SIG-M5 (cell line): ENCODE measurements at regions not wholly inside any gene's neighbourhood (a gene's known extent, or its start where the extent isn't known, plus 50 kb on each side); places are given as distances from the start of the nearest gene placed in this dataset.
"Not testable (repeated sequence)": the region's sequence is repeated elsewhere in the genome, so short reads cannot be mapped to it uniquely, and the experiment has no call there.

ENCODE experiments used
- DNase-seq: peaks from one replicate; lab custom pipeline; 2025; lab: John Stamatoyannopoulos, UW

DNA sequence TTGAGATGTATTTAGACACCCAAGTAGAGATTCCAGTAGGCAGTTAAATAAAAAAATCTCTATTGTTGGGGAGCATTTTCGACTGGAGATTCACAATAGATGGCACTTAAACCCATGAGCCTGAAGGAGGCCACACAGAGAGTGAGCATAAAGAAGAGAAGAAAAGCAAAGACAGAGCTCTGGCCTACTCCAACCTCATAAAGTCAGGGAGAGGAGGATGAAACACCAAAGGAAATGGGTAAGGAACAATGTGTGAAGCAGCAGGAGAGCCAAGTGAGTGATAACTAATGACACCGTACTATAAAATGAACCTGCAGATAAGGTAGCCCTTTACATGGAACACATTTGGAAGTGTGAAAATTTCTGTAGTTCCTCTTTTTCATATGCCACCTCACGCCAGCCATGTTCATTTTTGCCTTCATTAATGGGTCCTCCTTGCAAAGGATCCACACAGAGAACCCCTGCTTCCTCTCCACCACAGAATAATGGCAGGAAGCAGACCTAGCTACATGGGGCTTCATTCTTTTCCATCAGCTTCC, 150.0 kb upstream of the SYT10 start:
- DNase-seq = no peak

DNA sequence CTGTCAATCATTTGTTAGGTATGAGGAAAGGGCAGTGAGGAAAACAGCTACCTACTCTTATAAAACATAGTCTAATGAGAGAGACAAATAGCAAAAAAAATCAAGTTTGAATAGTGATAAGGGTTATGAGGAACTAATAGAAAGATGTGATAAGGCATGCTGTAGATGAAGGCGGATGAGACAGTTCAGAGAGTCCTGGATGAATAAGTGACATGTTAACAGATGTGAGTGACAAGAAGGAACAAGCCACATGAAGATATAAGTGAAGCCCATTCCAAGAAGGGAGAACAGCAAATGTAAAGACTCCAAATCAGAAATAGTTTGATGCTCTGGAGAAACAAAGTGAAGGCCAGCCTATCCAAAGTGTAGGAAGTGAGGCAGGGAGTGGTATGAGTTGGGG, 154.1 kb upstream of the SYT10 start:
- no peak for DNase-seq

DNA sequence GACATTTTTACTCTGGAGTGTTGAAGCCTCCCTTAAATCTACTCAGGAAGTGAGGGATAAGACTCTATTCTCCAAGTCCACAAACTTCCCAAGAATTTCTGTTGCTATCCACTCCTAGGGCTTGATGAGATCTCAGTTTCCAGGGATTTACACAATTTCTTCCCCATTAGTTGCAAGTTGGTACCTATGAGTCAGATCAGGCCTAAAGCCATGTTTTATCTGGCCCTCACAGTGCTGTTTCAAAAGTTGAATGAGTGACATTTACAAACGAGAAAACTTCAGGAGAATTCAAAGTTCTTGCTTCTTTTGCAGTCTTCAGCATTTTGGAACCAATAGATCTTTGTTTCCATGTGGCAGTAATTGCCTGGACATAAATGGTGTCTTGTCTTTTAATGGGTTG, 156.4 kb upstream of the SYT10 start:
- no peak for DNase-seq

DNA sequence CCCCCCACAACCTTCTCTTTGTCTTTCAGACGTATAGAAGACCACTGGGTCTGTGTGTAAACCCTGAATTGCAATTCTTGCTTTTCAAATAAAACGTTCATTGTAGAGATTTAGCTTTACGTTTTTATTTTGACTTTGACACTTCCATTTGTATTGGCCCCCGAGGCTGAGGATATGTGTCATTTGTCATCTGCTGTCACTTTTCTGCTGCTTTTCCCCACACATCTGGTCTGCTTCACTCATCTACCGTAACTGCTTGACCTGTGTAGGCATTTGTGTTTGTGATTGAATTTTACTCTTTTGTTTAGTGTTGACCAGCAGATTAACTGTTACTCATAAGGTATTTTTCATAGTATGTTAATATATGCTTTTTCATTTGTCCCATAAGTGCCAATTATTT, 157.2 kb upstream of the SYT10 start:
- no peak for DNase-seq

DNA sequence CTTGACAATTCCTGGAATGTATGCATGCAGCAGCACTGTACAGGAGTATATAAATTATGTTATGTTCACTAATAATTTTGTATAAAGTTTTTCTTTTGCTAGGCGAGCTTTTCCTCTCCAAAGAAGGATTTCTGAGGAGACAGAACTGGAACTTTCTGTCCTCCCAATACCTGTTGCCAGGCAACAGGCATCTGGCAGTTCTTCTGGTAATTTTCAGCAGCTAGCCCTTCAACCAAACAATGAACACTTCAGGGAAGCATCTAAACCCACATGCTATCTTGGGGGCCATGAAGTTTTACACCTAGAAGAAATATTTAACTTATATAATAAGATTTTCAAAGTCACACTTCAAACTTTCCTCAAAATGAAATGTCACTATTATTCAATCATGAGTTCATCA, 162.9 kb upstream of the SYT10 start:
- no peak for DNase-seq

DNA sequence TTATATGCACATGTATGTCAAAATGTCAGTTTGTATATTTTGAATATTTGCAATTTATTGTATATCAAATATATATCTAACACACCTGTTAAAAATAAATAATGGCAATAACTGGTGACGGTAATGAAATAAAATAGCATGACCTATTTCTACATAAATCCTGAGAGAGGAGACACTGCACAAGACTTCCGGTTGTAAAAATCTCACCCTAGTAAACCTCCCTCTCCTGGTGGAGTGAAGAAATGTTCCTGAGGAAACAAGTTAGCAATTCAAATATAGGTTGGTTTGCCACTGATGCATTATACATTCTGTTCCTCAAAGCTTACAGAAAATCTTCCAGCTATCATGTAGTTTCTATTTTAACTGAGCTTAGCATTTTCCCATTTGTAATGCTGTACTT, 166.1 kb upstream of the SYT10 start:
- DNase-seq = no peak

DNA sequence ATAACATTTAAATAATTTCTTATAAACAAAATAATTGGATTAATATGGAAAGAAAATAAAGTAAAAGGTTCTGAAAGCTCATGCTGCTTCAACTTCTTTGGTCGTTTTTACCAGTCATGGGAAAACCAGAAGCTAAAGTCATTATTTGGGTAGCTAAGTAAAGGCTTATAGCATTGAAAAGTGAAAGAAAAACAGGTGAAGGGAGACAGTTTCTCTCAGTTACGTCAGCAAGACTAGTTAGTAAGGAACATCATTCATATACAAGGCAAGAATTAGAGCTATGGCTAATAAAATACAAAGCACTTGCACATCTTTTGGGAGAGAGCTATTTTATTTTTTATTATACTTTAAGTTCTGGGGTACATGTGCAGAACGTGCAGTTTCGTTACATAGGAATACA, 170.3 kb upstream of the SYT10 start:
- DNase-seq = no peak

DNA sequence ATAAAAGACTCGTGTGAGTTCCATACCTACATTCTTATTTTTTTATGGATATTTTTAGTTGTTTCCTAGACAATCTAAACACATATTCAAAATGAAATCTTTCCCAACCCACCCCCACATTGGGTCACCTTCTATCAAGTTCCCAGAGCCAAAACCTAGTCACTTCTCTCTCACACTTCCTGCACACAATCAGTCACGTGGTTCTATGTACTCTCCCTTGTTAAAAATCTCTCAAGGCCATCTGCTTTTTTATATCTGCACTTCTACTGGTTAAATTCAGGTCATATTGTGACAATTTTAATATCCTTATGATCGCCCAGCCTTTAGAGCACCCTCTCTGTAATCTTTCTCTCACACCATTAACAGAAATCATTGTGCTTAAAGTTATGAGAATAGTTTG, 175.0 kb upstream of the SYT10 start:
- DNase-seq = no peak

DNA sequence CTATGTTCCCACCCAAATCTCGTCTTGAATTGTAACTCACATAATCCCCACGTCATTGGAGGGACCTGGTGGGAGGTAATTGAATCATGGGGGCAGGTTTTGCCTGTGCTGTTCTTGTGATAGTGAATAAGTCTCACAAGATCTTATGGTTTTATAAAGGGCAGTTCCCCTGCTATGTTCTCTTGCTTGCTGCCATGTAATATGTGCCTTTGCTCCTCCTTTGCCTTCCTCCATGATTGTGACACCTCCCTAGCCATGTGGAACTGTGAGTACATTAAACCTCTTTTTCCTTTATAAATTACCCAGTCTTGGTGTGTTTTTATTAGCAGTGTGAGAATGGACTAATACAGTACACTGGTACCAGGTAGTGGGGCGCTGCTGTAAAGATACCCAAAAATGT, 177.6 kb upstream of the SYT10 start:
- DNase-seq = no peak

DNA sequence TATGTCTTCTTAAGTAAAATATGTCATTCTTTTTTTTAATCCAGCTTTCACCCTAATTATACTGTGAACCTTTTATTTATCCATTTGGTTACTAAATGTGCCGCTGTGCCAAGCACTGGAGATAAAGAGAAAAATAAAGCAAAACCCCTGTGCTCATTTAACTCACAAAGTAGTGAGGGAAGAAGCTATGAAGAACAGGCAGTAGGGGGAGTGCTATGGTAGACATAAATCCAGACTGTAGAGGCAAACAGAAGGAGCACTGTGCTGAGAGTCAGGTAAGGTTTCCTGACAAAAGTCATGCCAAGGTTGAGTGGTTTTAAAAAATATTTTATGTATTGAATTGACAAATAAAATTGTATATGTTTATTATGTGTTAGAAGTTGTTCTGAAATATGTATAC, 188.5 kb upstream of the SYT10 start:
- no peak for DNase-seq

DNA sequence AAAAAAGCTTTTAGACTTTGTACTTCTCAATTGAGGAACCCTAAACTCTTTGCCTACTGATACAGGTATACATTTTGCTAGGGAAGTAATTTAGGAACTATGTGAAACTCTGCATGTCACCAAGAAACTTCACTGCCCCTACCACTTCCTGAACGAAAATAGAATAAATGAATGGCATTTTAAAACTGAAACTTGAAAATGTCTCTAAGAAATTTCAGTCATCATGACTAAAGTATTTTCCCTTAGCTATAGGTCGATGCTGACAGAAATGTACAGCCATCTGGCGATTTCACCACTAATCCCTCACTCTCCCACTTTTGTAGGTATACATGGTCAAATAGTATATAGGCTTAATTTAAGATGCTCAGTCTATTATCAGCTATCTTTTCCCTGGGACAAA, 194.9 kb upstream of the SYT10 start:
- no peak for DNase-seq

DNA sequence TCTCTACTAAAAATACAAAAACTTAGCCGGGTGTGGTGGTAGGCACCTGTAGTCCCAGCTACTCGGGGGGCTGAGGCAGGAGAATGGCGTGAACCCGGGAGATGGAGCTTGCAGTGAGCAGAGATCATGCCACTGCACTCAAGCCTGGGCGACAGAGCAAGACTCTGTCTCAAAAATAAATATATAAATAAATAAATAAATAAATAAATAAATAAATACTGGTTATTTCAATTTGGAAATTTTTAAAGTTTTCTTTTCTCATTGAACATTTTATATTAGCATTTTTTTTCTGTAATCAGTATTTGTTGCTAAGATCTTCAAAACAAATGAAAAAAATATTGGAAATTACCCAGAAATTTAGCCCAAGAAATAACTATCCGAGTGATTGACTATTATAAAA, 197.3 kb upstream of the SYT10 start:
- not testable (repeated sequence) for DNase-seq

DNA sequence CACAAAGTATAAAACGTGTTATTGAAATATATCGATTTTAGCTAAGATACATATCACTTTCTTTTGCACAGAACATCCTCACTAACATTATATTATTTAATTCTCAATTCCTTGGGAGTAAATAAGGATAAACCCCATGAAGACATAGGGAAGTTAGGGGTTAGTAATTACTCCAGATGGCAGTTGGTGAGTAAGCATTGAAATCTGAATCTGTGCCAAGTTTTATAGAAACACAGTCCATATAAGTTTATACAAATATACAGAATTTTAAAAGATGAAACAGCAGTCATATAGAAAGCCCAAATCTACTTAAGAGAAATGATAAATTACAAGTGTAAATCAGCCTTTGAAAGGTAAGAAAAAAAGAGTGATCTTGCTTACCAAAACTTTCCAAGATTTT, 200.4 kb upstream of the SYT10 start:
- no peak for DNase-seq

DNA sequence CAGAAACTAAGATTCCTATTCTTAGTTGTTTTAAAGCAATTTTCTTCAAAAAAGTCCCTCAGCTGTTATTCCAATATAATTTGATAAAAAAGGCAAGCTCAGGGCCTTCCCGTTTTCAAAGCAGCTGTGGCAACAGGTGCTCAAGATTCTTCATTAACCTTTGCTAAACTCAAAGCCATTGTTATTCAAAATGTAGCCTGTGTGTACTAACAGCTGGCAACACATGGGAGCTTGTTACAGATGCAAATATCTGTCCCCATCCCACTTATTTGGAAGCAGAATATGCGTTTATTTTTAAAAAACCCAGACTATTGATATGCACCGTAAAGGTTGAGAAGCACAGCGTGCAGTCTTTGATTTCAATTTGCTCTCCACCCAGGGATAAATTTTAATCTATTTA, 210.4 kb upstream of the SYT10 start:
- DNase-seq = no peak

DNA sequence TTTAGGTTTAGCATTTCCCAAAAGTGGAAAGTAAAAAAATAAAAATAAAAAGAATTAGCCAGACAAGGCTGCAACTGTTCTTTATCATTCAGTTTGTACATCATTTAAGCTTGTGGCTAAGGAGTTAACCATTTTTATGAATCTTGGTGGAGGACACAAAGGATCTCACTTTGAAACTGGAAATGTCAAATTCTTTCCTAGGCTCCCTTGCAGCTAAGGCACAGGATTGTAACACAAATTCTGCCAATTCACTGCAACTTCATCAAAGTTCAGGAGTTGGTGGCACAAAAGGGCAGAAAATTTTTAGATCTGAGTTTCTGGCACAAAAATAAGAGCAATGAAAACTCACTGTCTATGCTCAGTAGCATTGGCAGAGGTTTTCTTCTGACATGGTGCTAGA, 211.2 kb upstream of the SYT10 start:
- no peak for DNase-seq

DNA sequence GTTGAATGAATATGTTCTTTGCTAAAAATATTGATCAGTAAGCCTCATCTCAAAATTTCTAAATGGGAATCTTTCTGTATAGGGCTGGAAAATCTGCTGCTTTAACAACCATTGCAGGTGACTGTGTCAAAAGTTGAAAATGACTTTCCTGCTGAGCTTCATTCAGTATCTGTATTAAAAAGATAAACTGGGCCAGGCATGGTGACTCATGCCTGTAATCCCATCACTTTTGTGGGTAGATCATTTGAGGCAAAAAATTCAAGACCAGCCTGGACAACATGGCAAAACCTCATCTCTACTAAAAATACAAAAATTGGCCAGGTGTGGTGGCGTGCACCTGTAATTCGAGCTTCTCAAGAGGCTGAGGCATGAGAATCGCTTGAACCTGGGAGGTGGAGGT, 213.7 kb upstream of the SYT10 start:
- no peak for DNase-seq

DNA sequence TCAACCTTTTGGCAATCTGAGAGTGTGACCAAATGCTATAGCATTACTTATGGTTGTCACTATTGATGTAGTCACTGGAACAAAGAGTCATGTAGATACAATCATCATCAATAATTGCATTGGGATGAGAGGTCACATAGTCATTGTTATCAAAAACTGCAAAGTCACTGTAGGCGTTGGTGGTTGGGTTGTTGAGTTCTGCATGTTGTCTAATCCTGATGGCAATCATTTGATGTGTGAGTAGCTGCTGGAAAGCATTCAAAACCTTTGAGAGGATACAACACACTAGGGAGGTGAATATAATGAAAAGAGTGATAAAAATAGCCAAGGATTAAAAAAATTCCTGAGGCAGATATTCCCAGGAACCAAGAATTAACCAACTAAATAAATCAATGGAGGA, 214.7 kb upstream of the SYT10 start:
- DNase-seq = no peak

DNA sequence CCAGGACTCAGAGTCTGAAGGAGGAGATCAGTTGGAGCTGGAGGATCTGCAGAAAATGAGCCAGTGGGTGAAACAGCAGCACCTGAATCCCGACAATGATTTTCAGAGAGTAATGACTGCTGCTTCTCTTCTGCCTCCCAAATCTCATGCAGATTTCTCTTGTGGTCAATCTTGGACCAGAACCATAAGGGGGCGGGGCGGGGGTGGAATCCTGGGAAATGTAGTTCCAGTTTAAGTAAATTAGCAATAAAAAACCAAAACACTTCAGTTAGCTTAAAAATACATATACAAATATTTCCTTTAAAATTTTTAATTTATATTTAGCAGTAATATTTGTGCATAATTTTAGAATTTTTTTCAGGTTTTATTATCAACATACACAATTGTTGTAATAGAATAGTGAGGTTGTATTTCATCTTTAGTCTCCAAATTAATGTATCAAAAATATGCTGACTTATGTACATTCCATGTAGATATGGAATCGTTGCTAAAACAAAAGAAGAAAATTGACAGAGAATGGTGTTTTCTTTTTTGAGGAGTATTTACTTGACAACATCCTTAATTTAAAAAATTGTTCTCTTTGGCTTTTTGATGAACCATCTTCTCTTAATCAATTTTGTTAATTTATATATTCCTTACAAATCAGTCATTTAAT, 223.5 kb upstream of the SYT10 start:
- no peak for DNase-seq

DNA sequence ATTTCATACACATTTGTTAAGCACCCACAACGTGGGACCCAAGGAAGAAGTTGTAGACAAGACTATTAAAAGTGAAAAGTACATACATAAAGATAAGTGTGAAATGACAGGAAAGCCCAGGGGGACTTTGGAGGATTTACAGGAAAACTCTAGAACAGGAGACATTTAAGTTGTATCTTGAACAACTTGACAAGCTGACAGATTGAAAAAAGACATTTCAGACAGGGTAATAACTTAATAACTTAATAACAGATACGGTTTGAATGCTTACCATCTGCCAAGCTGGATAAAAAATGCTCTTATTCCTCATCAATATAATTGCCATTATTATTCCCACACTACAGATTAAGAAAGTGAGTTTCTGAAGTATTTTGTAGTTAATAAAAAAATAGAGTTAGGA, 229.7 kb upstream of the SYT10 start:
- DNase-seq = no peak

DNA sequence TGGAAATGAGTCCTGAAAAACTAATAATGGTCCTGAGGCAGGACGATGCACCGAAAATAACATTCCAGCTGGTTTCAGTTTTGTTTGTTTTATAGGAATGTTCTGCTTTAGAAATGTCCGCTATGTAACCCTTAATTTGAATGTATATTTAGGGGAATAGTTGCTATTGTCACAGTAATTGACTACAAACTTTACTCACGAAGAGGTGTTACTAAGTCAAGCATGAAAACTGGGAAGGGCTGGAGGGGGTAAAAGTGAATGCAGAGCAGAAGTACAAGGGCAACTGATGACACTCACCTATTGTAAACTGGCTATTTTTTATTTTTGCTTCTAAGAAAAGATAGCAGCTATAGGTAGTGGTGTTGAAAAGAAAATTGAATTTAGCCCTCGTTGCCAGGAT, 230.7 kb upstream of the SYT10 start:
- DNase-seq = no peak

DNA sequence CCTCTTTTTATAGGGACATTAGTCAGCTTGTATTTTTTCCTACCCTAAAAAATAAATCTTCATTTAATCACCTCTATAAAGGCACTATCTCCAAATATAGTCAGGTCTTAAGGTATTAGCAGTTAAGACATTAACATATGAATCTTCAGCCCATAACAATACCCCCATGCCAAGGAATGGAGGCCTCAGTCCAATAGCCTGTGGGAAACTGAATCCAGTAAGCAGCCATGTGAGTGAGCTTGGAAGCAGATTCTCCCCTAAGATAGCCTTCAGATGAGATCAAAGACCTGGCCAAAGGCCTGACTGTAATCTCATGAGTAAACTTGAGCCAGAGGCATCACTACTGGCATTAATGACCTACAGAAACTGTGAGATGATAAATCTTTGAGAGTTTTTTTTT, 232.1 kb upstream of the SYT10 start:
- no peak for DNase-seq

DNA sequence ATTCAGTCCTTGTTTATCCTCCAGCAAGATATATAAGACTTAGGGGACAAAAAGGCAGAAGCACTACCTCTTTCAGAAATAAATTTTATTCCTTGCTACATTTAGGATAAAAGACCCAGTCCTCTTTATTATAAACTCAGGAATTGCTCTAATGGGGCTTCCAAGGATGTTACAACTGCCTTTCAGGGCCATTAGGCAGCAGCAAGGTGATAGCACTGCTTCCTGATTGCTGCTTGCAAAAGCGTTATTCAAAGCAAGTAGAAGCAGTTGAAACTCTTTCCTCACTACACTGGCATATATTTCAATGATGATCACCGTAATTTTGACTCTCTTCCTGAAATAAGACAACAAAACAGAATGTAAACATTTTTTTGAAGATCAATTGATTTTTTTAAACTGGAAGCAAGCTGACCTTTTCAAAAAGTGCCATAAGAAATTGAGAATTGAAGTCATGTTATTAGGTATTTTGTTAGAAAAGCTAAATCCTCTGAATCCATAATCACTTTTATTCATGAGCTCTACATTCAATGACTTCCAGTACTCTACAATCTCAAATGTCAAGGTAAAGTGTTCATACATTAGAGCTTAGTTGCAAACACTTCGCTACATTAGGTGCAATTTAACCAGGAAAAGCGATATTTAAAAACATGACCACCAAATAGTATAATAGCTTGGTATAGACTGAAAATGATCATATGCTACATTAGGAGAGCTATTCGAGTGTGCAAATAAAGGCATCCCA, 233.4 kb upstream of the SYT10 start:
- DNase-seq = no peak

DNA sequence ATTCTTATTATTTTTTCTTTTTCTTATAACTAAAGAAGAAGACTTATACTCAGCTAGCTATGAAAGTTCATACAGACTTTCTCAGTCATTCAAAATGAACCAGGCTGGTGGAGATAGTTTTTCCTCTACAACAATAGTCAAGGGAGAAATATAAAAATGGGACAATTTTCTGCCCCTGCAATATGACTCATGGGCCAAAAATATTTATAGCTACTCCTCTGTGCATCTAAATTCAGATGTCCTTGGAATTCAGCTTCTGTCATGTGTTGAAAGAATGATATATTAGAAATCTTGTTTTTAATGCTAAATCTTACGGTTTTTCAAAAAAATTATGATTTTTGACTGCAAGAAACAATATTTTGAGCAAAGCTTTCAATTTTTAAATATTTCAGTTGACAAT, 237.2 kb upstream of the SYT10 start:
- no peak for DNase-seq
